ENCODE measurements at regions not wholly inside any gene's neighbourhood (a gene's known extent, or its start where the extent isn't known, plus 50 kb on each side); places are given as distances from the start of the nearest gene placed in this dataset.

DNA sequence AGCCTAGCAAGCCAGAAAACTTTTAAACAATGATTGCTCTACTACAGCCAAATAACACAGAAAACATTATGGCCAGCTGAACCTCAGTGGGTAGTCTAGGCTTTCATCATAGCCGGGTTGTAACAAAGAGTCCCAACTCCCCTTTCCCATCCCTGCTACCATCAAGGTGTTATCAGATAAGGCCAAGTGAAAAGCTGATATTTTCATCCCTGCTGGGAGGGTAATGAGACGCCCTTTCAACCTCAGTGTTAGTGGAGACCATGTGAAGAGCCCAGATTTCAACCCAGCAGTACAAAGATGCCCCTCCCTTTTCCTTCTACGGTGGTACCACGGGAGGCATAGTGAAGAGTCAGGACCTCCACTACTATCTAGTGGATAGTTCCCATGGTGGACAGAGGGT, 433.7 kb downstream of the GPM6A start:
- no peak for DNase-seq

DNA sequence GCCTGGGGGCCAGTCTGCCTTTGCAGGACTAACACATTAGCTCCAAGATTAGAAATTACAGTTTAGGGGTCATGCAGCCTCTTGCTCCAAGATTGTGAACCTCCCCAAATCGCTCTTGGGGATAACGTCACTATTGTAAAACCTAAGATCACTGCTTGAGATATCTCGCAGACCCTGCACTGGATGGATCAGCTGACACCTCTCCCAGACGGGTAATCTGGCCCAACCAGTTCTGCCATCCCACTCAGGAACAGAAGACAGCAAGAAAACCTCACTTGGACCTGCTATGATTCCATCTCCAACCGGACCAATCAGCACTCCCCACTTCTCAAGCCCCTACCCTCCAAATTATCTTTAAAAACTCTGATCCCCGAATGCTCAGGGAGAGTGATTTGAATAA, 431.2 kb downstream of the GPM6A start:
- no peak for DNase-seq

DNA sequence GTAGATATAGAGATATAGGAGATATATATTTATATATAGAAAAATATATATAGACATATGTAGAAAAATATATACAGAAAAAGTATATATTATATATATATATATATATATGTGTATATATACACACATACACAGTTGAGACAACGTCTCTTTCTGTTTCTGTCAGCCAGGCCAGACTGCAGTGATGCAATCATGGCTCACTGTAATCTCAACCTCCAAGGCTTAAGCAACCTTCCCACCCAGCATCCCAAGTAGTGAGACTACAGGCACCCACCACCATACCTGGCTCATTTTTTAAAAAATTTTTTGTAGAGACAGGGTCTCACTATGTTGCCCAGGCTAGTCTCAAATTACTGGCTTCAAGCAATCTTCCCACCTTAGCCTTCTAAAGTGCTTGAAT, 426.3 kb downstream of the GPM6A start:
- no peak for DNase-seq

DNA sequence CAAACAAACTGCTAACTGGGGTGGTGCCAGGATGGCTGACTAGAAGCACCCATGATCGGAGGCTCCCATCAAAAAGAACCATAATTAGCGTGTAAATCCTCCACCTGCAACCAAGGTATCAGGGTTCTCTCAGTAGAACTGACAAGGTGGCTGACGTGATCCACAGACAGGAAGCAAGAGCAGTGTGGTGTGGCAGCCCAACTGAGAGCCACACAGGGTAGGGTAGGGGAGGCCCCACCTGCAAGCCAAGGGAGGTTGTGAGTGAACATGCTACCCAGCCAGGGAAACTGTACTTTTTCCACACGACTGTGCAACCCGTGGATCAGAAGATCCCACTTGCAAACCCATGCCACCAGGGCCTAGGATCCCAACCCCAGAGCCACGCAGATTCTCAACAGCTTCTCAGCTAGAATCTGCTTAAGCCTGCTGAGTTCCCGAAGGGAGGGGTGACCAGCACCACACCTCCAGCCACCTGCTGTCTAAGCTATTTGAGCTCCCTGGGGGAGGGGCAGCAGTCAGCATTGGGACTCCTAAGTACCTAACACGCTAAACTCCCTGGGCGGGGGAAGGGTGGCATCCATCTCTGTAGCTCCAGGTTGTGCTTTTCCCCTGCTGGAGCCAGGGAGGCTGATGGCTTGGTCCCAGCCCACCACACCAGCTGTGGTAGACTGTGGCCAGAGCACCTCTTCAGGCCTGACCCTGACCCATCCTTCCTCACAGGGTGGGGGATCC, 425.1 kb downstream of the GPM6A start:
- DNase-seq: no peak

DNA sequence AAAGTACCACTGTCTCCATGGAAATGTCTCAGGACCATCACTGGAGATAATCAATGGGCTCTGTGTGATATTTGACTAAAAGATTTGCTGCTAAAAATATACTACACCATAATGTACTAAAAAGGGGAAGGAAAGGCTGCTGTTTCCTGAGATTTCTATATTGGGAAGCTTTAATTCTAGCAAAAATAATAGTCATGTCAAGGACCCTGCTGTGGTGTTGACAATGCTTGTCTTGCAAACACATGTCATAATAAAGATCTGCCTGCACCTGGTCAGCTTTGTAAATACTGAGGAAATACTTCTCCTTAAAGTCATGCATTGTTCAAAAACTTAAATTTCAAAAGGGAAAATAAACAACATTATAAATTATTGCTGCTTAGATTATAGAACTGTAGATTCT, 417.9 kb downstream of the GPM6A start:
- no peak for DNase-seq

DNA sequence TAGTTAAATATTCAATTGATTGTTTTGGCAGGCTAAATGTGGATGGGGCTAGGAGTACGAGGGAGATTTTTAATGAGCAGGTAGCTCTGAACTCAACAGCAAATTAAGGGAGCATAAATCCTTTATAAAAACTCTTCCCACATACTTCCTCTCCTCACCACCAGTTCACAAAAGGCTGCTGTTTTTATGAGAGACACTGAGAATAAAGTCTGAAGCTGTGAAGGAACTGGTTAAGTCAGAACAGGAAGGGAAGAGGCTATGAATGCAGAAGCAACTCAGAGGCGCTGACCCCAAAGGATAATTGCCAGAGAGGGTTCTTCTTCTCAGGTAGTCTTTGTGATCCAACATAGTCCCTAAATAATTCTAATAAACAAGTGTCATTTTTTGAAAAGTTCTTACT, 406.1 kb downstream of the GPM6A start:
- DNase-seq: no peak

DNA sequence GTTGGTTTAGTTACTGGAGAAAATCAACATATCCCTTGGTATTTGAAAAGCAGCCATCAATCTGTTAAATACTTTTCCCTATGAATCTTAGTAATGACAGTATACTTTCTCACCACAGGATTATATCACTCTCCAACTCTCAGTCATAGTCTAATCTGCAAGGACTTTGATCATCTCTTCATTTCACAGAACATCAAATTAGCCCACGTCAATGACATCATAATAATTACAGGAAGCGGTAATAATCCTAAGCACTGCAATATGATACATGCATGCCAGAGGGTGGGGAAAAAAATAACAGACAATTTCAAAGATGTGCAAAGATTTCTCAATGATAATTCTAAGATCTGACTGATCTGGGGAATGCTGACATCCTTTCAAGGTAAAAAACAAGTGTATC, 404.1 kb downstream of the GPM6A start:
- DNase-seq: no peak

DNA sequence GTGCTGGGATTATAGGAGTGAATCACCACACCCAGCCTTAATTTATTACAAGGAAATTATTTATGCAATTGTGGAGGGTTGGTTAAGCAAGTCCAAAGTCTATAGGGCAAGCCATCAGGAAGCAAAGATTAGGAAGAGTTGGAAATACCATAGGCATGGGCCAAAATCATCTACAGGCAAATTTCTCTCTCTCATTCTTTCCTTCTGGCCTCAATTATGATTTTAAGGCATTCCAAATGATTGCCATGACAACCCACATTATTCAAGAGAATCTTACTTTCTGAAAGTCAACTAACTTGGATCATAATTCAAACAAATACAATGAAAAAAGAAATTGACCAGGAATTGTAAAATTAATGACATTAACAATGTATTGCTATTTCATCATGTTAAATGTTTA, 400.8 kb downstream of the GPM6A start:
- no peak for DNase-seq

DNA sequence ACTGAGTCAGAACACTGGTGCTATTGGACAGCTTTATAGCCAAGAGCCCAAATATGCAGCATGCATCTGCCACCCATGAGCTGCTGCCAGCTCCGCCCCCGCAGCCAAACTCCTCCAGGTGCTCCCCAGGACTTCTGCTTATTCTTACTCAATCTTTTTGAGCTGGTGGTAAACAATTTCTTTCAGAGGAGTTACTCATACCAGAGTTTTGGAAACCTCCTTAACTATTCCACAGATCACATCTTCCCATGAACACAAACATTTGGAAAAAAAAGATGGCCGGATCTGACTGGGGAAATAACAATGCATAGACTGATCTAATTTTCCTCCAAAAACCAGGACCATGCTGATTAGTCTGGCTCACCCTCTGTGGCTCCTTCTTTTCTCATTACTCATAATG, 399.9 kb downstream of the GPM6A start:
- DNase-seq: no peak

DNA sequence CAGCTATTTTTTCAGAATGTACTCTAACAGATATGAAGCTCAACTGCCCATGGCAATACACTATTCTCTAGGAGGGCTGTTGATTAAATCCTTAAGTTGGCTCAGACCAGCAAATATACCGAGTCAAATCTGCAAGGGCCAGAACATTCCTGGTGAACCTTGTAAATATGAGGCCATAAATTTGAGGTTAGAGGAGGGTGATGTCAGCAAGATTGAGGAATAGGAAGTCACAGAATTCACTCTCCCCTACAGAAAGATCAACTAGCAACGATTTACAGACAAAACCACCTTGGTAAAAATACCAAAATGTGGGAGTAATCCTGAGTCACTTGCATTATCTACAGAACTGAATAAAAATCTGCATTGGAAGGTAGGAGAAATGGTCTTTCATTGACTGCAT, 399.3 kb downstream of the GPM6A start:
- DNase-seq: no peak

DNA sequence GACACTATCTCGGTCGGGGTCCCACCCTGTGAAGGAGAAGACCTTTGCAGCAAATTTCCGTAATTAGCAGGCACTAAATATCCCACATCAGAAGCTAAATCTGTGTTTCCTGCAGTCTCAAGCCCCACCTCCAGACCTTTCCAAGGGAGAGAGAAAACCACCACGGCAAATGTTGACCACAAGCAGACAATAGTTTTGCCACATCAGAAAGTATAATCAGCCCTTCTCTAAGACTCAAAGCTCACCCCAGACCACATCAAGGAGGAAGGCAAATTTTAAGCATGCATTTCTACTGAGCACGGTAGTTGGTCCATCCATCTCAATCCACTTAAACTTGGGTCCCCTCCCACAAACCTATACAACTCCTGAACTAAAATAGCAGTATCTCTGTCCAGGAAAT, 398.5 kb downstream of the GPM6A start:
- DNase-seq: no peak

DNA sequence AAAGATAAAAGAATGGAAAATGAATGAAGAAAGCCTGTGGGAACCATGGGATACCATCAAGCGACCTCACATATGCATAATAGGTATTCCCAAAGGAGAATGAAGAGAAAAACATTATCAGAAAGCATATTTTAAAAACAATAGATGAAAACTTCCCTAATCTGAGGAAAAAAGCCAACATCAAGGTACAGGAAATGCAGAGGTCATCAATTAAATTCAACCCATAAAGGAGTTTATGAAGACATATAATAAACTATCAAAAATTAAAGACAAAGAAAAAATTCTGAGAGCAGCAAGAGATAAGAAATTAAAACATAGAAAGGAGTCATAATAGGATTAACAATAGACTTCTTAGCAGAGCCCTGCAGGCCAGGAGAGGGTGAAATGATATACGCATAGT, 397.5 kb downstream of the GPM6A start:
- DNase-seq: no peak

DNA sequence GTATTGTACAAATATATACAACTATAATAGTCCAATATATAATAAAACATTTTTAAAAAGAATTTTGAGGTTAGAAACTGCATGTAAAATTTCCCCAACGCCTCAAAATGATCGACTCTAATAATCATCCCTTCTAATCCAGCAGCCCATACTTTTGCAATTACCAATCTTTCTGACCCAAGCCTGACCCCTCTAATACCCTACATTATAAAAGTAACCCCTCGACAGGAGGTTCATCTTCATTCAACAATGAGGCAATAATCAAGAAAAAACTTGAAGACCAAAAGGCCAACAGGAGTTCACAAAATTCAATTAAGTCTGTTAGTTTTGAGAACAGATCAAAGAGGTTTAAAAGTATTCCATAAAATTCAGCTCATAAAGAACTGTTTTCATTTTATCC, 393.5 kb downstream of the GPM6A start:
- no peak for DNase-seq

DNA sequence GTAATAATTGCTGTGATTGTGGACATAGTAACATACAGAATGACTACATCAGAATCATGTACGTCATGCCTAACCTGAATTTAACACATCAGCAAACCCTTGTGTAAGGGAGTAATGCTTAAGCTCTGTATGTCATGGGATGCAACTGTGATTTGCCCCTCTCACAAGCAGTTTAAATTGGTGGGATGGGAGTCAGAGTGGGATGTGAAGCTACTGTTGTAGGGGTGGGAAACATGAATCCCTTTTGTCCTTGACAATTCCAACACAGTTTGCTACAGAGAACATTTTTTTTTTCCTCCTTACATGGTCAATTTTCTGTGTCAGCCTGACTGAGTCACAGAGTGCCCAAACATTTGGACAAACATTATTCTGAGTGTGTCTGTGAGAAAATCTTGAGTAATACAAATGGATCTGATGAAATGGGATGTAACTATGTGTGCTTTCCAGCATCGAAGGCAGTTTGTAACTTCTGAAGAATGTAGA, 392.8 kb downstream of the GPM6A start:
- DNase-seq: peak; percentile 10

DNA sequence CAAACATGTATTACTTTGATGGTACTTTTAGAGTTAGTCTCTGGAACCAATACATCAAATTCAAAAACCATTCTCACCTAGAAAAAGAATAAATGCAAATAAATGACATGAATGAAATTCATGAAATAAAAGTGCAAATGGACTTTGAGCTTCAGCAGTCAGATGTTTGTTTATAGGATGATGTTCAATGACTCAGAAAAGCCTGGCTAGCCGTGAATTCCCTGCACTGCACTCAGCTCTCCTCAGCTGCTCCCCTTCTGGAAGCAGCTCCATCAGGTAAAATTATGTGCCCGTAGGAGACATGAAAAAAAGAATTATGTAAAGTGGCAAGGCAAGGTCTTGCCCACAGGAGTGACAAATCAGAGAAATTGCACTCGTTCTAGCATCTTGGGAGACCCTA, 390.6 kb downstream of the GPM6A start:
- no peak for DNase-seq

DNA sequence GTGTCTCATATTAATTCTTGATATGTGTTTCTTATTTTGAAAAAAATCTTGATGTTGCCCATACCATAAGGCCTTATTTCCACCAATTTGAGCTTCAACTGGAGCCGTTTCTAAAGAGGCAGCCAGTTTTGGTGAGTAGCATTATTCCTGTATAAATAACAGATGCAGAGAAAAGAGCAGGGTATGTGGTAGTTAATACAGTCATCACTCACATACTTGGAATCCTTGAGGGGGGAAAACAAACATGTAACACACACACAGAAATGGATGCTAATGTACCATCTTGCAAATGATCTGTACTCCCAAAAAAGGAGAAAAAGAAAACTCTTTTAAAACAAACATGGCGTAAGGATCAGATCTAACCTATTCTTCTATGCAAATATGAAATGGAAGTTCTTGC, 389.7 kb downstream of the GPM6A start:
- DNase-seq: no peak

DNA sequence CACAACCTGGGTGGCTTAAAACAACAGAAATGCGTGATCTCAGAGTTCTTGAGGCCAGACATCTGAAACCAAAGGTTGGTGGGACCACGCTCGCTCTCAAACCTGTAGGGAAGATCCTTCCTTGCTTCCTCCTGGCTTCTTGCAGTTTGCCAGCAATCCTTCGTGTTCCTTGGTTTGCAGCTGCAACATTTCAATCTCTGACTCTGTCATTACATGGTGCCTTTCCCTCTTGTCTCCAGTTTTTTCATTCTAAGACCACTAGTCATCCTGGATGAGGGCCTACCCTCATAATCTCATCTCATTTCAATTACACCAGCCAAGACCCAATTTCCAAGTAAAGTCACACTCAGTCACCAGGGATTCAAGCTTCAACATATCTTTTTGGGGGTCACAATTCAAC, 388.0 kb downstream of the GPM6A start:
- DNase-seq: no peak

DNA sequence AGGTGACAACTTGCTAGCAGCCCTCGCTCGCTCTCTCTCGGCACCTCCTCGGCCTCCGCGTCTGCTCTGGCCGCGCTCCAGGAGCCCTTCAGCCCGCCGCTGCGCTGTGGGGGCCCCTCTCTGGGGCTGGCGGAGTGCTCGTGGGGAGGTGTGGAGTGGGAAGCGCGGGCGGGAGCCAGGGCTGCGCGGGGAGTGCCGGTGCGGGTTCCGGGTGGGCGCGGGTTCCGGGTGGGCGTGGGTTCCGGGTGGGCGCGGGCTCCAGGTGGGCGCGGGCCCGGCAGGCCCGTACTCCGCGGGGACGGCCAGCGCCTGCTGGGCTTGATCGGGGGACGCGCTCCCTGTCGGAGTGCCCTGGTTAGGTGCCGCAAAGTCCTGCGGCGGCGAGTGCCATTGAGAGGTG, 384.3 kb downstream of the GPM6A start:
- no peak for DNase-seq

DNA sequence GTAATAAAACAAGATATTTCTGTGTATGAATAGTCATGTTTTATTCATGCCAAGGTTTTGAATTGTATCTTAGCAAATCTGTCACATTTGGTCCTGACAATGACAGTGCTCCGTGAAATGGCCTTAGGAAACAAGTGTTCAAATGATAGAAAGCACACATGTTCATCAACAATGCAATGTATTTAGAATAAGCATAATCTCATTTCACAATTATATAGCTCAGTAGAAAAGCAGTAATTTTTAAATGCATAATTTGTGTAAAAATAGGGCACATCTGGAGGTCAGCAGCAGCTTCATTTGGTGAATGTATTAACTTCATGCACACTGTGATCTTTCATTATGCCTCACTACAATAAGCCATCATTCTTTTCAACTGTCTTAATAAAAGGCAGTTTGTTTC, 380.4 kb downstream of the GPM6A start:
- no peak for DNase-seq

DNA sequence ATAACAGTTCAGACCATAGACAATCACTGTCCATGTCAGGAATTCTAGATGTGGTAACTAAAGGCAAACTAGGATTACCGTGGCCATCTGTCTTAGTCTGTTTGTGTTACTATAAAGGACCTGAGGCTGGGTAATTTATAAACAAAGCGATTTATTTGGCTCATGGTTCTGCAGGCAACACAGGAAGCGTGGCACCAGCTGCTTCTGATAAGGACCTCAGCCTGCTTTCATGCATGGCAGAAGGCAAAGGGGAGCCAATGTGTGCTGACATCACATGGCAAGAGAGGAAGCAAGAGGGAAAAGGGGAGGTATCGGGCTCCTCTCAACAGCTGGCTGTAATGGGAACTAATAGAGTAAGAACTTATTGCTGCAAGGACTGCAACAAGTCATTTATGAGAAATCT, 376.7 kb downstream of the GPM6A start:
- peak; percentile 40 for DNase-seq

DNA sequence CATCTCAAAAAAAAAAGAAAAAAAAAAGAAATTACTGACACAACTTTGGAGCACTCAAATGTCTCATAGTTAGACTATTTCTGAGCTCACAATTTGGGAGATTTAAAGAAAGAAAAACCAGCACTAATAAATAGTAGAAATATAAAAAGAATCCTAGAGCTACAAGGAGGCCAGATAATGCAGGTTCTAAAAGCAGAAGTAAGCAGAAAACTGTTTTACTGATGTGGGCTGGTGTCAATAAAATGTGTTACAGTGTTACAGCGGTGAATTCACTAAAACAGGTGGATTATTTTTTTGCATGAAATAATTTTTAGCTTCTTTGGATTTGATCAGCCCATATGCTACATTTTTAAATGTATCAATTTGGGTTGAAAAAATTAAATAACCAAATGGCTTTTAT, 375.9 kb downstream of the GPM6A start:
- no peak for DNase-seq

DNA sequence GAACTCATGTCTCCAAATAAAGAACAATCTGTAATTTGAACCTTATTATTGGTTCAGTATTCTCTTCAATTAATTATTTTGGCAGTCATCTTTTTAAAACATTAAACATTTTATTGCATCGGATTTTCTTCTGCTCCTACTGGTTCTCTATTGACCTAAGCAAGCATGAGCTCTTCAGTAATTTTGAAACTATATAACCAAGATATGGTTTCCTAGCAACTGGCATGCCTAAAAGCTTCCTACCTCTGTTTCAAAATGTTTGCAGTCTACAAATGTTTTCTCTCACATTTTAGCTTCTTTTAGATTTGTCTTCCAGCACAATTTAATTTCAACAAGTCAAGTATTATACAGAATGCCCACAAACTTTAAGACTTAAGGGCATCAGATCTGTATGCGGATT, 371.3 kb downstream of the GPM6A start:
- no peak for DNase-seq

DNA sequence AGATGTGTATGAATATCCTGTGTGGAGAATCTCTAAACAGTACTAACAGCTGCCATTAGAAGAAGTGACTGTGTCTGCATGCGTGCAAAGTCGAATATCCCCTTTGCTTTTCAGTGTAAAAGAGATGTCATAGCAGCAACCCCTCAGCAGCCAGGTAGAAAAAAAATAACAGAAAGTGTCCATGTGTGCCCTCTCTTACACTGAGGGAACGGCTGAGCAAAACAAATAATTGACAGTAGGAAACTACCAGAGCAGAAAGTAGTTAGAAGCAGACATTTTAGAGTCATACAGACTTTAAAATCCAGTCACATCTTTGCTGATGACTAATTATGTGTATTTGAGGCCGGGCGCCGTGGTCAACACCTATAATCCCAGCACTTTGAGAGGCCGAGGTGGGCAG, 370.8 kb downstream of the GPM6A start:
- DNase-seq: no peak

DNA sequence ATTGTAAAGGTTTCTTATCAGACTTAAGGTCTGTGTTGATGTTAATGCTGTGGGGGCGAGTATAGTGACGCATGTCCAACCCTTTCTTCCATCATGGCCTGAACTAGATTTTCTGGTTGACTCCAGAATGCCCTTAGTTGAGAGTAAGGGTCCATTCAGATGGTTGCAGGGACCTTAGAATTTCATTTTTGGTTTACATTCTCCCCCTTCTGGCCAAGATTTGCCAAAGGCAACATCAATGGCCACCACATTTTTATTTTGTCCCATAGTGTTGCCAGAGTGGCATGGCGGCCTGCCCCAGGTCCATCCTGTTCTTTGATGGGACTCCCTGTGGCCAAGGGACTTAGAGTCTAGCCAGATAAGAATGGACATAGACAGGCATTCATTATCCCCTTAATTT, 368.5 kb downstream of the GPM6A start:
- DNase-seq: no peak

DNA sequence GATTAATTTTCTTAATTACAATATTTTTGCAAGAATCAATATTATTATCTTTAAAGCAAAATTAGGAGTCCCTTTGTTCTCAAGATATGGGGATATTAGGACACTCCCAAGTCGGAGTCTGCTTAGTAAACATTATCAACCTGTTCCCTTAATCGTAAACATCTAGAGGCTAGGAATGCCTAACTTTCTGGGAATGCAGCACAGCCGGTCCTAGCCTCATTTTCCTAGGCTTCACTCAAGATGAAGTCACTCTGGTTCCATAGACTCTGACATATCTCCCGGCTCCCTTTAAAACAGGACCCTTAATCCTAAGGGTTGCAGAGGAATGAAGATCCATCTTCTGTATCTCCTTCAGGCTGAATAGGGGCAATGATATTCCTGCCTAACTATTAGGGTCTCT, 367.6 kb downstream of the GPM6A start:
- DNase-seq: no peak

DNA sequence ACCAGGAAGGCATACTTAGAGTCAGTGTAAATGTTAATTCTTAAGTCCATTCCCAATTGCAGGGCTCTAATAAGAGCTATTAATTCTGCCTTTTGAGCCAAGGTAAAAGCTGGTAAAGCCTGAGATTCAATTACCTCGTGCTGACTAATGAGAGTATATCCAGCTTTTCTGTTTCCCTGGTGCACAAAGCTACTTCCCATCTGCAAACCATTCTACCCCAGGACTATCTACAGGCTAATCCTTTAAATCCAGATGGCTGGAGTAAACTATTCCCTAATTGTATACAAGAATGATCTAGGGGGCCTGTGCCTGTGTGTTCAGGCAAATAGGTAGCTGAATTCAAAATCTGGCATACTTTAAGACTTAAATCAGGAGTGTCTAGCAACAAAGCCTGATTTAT, 365.0 kb downstream of the GPM6A start:
- no peak for DNase-seq

Data from NCI-H748 treated with DMSO at 0.1 percent for 48 hours (cell line).